Umbilical cord (tissue), 1 donor: ENCODE measurements at regions not wholly inside any gene's neighbourhood (a gene's known extent, or its start where the extent isn't known, plus 50 kb on each side); places are given as distances from the start of the nearest gene placed in this dataset.

ENCODE experiments used
- DNase-seq: peaks from one replicate; pipeline ENCODE4 v3.0.0-alpha.2; 2015; ENCODE audit warnings: low spot score

- DNase-seq: no peak
Observed at GRCh38 chr14:61226015-61226654, 55.0 kb downstream of the TMEM30B start.

GRCh38 chr14:61225344-61225743, 55.8 kb downstream of the TMEM30B start:
- DNase-seq: no peak

- DNase-seq: no peak
Observed at GRCh38 chr14:61223552-61223951, 57.6 kb downstream of the TMEM30B start.

- DNase-seq: no peak
Observed at GRCh38 chr14:61222388-61222787, 58.8 kb downstream of the TMEM30B start.

- peak; percentile 24 for DNase-seq
Observed at GRCh38 chr14:61221906-61222305, 59.2 kb downstream of the TMEM30B start.

DNA sequence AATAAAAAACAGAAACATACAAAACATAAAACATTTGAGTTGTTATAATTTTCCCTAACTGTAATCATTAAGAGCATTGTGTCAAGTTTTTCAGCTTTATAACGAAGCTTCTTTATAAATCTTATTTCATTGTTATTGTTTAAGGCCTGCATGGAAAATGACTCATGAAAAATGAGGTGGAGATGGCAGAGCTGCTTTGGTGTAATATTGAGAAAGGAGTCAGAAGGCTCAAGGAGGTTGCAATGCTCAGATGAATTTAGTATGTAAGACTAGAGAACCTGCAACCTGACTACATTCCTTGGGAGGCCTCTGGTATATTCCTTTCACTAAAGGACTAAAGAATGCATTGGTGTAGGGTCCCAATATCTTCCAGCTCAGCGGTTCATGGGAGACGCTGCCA, 61.5 kb downstream of the TMEM30B start:
- no peak for DNase-seq

DNA sequence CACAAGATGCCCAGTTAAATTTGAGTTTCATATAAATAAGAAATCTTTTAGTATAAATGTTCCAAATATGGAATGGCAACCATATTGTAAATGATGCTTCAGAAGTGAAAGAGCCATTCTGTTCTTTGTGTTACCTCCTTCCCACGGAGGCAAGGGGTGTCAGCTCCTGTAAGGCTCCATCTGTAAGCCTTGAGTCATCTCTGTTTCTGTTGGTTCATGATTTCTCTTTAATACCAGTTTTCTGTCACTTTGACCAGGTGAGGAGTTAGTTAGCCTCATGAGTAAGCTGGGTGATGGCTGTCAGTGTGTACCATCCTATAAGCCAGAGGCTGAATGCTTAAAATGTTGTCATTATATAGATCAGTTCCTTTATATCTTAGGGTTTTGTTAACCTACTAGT, 61.9 kb downstream of the TMEM30B start:
- no peak for DNase-seq

DNA sequence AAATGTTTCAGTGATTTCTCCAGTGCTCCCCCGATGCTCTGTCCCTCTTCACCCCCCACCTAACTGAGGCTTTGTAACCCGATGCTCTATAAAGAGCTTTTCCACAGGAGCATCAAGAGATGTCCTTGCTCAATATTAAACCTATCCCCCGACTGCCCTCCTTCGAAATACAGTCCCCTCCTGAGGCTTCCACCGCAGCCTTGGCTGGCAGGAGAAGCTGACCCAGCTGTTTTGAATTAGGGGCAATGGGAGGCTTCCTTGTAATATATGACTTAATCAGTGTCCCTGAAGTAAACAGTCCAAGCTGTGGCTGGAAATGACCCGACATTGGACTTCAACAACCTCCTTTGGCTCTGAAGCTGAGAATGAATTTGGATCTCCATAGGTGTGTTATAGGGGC, 62.4 kb downstream of the TMEM30B start:
- no peak for DNase-seq

DNA sequence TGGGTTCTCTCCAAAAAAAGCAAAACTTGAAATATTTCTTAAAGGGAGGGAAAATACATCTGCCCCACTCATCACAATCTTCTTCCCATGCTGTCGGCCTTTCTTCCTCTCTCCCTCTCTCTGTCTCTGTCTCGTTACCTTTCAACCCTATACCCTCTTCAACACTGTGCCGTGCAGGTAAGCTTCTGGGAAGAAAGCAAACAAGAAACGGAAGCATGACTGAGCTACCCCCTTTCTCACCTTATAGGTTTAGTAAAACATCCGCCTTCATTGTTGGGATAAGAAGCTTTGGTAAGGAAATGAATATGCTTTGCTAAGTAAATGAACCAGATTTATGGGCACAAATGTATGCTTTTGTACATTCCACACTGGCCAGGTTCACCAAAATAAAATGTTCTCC, 63.0 kb downstream of the TMEM30B start:
- no peak for DNase-seq

- DNase-seq: no peak
Observed at GRCh38 chr14:61217516-61217915, 63.6 kb downstream of the TMEM30B start.

- DNase-seq: no peak
Observed at GRCh38 chr14:61215222-61216020, 65.7 kb downstream of the TMEM30B start.

DNA sequence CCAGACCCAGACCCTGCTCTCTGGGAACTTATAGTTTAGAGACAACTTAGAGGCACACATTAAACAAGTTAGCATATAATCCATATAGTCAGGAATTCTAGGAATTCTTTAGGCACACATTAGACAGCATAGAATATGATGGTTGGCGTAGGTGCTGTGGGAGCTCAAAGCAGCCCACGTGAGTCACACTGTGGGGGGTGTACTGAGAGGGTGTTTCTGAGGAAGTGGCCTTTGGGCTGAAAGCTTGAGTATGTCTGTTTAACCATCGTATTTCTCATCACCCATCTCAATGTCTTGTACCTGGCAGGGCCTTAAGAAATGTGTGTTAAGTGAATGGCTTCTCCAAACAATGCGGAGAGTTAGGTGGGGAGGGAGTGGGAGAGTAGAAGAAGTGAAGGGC, 67.2 kb downstream of the TMEM30B start:
- no peak for DNase-seq

DNA sequence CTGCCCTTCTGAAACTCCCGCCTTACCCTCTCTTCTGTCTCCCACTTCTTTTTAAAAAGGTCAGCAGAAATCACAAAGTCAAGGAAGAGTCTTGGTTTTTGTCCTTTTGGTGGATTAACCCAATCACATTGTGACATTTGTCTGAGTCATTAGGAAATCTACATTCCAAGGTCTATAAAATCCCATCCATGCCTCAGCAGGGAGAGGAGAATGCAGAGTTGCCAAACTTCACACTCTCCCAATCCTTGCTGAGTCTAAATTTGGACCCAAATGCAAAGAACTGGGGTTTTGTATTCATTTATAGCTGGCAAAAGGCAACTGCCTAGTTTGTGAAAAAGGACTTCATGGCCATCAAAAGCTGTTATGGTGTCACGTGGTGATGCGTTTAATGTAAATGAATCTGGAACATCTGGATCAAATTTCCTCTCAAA, 67.9 kb downstream of the TMEM30B start:
- no peak for DNase-seq

GRCh38 chr14:61212546-61212945, 68.6 kb downstream of the TMEM30B start:
- peak; percentile 29 for DNase-seq

- peak; percentile 84 for DNase-seq
Observed at GRCh38 chr14:61211476-61212255, 69.5 kb downstream of the TMEM30B start.

DNA sequence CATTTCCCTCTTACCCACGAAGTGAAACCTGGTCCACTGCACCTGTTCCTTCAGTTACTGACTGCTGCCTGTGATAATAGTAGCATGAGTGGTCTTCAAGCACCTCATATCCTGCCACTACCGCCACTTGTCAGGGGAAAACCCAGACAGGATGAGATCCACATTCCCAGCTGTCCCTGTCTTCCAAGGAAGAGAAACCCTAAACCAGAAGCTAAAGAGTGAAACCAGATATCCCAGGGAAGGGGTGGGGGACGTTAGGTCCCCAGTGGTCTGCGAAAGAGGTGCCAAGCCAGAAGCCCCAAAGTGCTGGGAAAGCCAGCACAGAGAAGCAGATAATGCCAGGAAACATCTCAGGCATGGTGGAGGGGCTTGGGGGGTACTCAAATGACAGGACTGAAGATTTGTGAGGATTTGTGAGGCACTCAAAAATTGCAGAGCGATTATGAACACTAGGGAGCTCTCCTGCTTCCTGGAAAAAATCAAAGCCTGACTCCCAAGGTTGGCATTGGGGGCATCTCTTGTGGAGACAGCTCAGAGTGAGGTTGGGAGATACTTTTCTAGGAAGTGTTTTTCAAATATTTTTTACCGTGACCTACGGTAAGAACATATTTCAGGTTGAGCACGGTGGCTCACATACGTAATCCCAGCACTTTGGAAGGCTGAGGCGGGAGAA, 77.9 kb downstream of the TMEM30B start:
- DNase-seq: no peak

DNA sequence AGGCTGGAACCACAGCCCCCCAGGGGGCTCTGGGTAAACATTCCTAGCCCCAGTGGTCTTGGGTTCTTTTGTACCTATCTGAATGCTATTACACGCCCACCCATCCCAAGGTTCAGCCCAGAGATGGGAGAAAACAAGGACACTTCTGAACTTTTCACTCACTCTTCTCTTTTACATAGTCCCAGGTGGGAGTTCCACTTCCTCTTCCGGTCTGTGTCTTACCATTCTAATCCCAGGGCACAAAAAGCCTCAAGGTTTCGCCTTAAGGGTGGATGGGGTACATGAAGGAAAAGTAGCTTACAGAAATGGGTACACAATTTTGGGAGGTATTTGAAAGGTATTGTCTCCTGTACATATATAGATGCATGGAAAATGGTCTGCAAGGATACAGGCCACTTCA, 79.0 kb downstream of the TMEM30B start:
- DNase-seq: no peak

DNA sequence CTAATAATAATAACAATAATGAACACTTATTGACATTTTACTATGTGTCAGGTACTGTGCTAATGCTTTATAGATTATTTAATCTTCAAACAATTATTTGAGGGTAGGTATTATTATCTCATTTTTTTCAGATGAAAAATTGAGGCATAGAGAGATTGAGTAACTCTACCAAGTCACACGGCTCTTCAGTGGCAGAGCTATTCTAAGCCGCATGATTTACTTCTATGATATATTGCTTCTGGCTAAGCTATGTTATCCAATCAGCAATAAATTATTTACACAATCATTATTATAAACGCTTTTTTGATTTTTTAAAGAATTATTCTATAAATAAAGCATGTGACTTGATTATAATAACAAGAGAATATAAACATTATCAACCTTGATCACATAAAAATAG, 80.0 kb downstream of the TMEM30B start:
- no peak for DNase-seq

DNA sequence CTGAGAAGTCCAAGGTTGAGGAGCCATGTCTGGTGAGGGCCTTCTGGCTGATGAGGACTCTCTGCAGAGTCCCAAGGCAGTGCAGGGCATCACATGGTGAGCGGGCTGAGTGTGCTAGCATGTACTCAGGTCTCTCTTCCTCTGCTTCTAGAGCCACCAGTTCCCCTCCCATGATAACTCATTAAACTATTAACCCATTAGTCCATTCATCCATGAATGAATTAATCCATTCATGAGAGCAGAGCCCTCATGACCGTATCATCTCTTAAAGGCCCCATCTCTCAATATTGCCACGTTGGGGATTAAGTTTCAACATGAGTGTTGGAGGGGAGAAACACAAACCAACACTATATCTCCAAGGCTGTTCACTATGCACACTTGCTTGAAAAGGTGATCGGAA, 83.7 kb downstream of the TMEM30B start:
- no peak for DNase-seq

- DNase-seq: no peak
Observed at GRCh38 chr14:61196792-61197191, 84.3 kb downstream of the TMEM30B start.

DNA sequence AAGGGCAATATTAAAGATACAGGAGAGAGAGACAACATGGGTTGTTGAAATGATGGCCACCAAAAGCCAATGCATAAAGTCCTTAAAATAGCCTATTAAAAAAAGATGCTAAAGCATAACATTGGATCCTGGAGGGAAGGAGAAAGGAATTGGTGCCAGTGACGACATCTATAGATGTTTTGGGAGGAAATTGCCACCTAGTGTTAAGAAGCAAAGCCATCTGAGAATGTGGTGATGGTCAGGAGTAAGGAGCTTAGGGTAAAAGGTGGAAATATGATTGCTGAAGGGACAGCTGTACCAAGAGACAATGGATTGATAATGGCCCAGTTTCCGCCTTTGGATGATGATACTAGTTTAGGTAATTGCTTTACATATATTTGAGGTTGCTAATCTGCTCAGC, 85.1 kb downstream of the TMEM30B start:
- DNase-seq: no peak

DNA sequence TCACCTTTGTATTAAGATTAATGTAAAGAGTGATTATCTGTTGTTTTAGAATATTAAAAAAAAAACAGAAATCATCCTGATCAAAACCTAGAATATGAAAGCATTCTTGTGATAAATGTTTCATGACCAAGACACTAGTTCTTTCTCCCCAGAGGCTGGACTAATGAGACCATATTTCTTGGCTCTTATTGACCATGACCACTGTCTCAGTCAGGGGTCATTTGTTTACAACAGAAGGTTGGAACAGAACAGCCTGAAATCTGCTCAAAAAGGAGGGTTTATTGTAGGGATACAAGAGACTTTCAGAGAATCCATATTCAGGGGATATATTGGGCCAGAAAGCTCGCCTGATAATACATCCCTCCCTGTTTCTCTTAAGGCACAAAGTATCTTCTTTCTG, 87.7 kb downstream of the TMEM30B start:
- no peak for DNase-seq
